Panc1 (cell line): ENCODE measurements at regions not wholly inside any gene's neighbourhood (a gene's known extent, or its start where the extent isn't known, plus 50 kb on each side); places are given as distances from the start of the nearest gene placed in this dataset.

Experiments used
- POLR2AphosphoS5 ChIP-seq: IDR thresholded peaks from 2 replicates; pipeline ENCODE4 v1.6.1; 2012; ENCODE audit warnings: mild to moderate bottlenecking, low read depth, low read length, moderate library complexity
- SIN3A ChIP-seq: IDR thresholded peaks from 2 replicates; pipeline ENCODE4 v1.6.1; 2012; ENCODE audit warnings: low read depth, mild to moderate bottlenecking, low read length, moderate library complexity, borderline replicate concordance; ENCODE audit not compliant: insufficient read depth
- TF ChIP-seq, protein P1 (sequence below): fragments of 450-650 bp; IDR thresholded peaks from 2 replicates; pipeline ENCODE4 v1.5.1; 2017; ENCODE audit warnings: mild to moderate bottlenecking
- TF ChIP-seq, protein P2 (sequence below), 2 experiments: IDR thresholded peaks; 2 replicates each; pipeline ENCODE4 v1.6.1; 2011 to 2012; ENCODE audit warnings: low read depth in 2 of 2, control low read depth in 1 of 2, low read length in 1 of 2, mild to moderate bottlenecking in 1 of 2, moderate library complexity in 1 of 2; ENCODE audit not compliant: insufficient read depth in 1 of 2

DNA sequence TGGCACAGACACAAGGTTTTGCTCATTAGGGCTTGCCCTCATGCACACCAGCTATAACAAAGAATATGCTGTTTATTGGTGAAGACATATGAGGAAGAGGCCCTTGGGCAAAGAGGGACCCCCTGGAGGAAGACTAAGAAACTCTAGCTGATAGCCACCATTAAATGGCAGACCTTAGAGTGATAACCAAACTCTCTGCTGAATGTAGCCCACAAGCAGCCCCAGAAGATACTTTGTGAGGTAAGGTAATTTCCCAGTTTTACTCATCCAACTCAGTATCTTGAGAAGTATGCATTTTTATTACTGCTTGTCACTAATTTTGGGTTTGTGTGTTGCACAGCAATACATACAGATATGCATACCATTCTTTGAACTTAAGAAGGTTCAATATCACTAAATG, 563.3 kb downstream of the DOK5 start:
- TF ChIP-seq, protein P1, sequence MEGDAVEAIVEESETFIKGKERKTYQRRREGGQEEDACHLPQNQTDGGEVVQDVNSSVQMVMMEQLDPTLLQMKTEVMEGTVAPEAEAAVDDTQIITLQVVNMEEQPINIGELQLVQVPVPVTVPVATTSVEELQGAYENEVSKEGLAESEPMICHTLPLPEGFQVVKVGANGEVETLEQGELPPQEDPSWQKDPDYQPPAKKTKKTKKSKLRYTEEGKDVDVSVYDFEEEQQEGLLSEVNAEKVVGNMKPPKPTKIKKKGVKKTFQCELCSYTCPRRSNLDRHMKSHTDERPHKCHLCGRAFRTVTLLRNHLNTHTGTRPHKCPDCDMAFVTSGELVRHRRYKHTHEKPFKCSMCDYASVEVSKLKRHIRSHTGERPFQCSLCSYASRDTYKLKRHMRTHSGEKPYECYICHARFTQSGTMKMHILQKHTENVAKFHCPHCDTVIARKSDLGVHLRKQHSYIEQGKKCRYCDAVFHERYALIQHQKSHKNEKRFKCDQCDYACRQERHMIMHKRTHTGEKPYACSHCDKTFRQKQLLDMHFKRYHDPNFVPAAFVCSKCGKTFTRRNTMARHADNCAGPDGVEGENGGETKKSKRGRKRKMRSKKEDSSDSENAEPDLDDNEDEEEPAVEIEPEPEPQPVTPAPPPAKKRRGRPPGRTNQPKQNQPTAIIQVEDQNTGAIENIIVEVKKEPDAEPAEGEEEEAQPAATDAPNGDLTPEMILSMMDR = no peak
- no peak for TF ChIP-seq POLR2AphosphoS5
- no peak for TF ChIP-seq SIN3A
- TF ChIP-seq, protein P2, sequence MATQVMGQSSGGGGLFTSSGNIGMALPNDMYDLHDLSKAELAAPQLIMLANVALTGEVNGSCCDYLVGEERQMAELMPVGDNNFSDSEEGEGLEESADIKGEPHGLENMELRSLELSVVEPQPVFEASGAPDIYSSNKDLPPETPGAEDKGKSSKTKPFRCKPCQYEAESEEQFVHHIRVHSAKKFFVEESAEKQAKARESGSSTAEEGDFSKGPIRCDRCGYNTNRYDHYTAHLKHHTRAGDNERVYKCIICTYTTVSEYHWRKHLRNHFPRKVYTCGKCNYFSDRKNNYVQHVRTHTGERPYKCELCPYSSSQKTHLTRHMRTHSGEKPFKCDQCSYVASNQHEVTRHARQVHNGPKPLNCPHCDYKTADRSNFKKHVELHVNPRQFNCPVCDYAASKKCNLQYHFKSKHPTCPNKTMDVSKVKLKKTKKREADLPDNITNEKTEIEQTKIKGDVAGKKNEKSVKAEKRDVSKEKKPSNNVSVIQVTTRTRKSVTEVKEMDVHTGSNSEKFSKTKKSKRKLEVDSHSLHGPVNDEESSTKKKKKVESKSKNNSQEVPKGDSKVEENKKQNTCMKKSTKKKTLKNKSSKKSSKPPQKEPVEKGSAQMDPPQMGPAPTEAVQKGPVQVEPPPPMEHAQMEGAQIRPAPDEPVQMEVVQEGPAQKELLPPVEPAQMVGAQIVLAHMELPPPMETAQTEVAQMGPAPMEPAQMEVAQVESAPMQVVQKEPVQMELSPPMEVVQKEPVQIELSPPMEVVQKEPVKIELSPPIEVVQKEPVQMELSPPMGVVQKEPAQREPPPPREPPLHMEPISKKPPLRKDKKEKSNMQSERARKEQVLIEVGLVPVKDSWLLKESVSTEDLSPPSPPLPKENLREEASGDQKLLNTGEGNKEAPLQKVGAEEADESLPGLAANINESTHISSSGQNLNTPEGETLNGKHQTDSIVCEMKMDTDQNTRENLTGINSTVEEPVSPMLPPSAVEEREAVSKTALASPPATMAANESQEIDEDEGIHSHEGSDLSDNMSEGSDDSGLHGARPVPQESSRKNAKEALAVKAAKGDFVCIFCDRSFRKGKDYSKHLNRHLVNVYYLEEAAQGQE (IDR thresholded peaks at IDR 0.05; ENCODE audit: insufficient read depth in 1 of 2, low read depth in 2 of 2, low read length in 1 of 2) = no peak
